ENCODE measurements at regions not wholly inside any gene's neighbourhood (a gene's known extent, or its start where the extent isn't known, plus 50 kb on each side); places are given as distances from the start of the nearest gene placed in this dataset.

- Histone ChIP-seq H3K9me3 (no peaks in the 10 kb centered on the region), H3K27me3 (no peaks in the 10 kb centered on the region), H3K27ac (no peak overlapping the region), H3K36me3 (no peaks in the 10 kb centered on the region), H3K4me1 (no peaks in the 10 kb centered on the region), H3K4me3 (no peak overlapping the region)
- 53 to 62% methylated on average over 4 of the region's 4 CpGs for WGBS, 2 donors
- no peak for TF ChIP-seq CTCF (IDR thresholded peaks at IDR 0.05)
- TF ChIP-seq EP300 (IDR thresholded peaks at IDR 0.05) = no peak
- no peak for TF ChIP-seq POLR2A (IDR thresholded peaks at IDR 0.05)
- DNase-seq (ENCODE audit: low spot score in 2 of 2) = no peak
Measured at GRCh38 chr6:71619836-71620235, 266.5 kb upstream of the RIMS1 start.

- DNase-seq (ENCODE audit: low spot score in 2 of 2) = no peak
- no peaks in the 10 kb centered on the region for H3K27me3 ChIP-seq
- H3K9me3 ChIP-seq = peaks cover 0 to 10% (median 0%) of the 10 kb centered on the region in 4 donors
- TF ChIP-seq CTCF (IDR thresholded peaks at IDR 0.05) (peak in 1 of 5 experiments; percentile 10), POLR2A (IDR thresholded peaks at IDR 0.05) (no peak), EP300 (IDR thresholded peaks at IDR 0.05) (no peak)
- no peaks in the 10 kb centered on the region for H3K36me3 ChIP-seq
- H3K4me3 ChIP-seq = no peak overlapping the region
- no peaks in the 10 kb centered on the region for H3K4me1 ChIP-seq
- no peak overlapping the region for H3K27ac ChIP-seq
- WGBS, 2 donors = 50 to 53% methylated on average over 3 of the region's 3 CpGs
Measured at GRCh38 chr6:71621918-71622519, 264.3 kb upstream of the RIMS1 start.

GRCh38 chr6:71642120-71642519 lies 244.2 kb upstream of the RIMS1 start:
- H3K9me3 ChIP-seq = peaks cover 0 to 7% (median 1%) of the 10 kb centered on the region in 4 donors
- TF ChIP-seq POLR2A (IDR thresholded peaks at IDR 0.05) = no peak
- TF ChIP-seq EP300 (IDR thresholded peaks at IDR 0.05) = no peak
- no peak for TF ChIP-seq CTCF (IDR thresholded peaks at IDR 0.05)
- 70 to 72% methylated on average over 2 of the region's 2 CpGs for WGBS, 2 donors
- no peaks in the 10 kb centered on the region for H3K27me3 ChIP-seq
- no peaks in the 10 kb centered on the region for H3K4me1 ChIP-seq
- H3K36me3 ChIP-seq = no peaks in the 10 kb centered on the region
- DNase-seq (ENCODE audit: low spot score in 2 of 2) = no peak
- no peak overlapping the region for H3K27ac ChIP-seq
- H3K4me3 ChIP-seq = no peak overlapping the region

GRCh38 chr6:71642793-71643192 lies 243.6 kb upstream of the RIMS1 start:
- no peak for TF ChIP-seq EP300 (IDR thresholded peaks at IDR 0.05)
- no peak for TF ChIP-seq POLR2A (IDR thresholded peaks at IDR 0.05)
- no peak for TF ChIP-seq CTCF (IDR thresholded peaks at IDR 0.05)
- no peak overlapping the region for H3K4me3 ChIP-seq
- DNase-seq (ENCODE audit: low spot score in 2 of 2) = no peak
- 95% methylated on average over 4 of the region's 4 CpGs for WGBS, 2 donors
- no peaks in the 10 kb centered on the region for H3K36me3 ChIP-seq
- no peaks in the 10 kb centered on the region for H3K4me1 ChIP-seq
- H3K27me3 ChIP-seq = no peaks in the 10 kb centered on the region
- peaks cover 0 to 13% (median 1%) of the 10 kb centered on the region in 4 donors for H3K9me3 ChIP-seq
- no peak overlapping the region for H3K27ac ChIP-seq

- no peaks in the 10 kb centered on the region for H3K36me3 ChIP-seq
- TF ChIP-seq EP300 (IDR thresholded peaks at IDR 0.05) = no peak
- TF ChIP-seq POLR2A (IDR thresholded peaks at IDR 0.05) = no peak
- no peak for TF ChIP-seq CTCF (IDR thresholded peaks at IDR 0.05)
- H3K4me1 ChIP-seq = no peaks in the 10 kb centered on the region
- no peak overlapping the region for H3K27ac ChIP-seq
- 81 to 97% methylated on average over 3 of the region's 3 CpGs for WGBS, 2 donors
- no peaks in the 10 kb centered on the region for H3K27me3 ChIP-seq
- H3K4me3 ChIP-seq = no peak overlapping the region
- H3K9me3 ChIP-seq = peaks cover 0 to 15% (median 1%) of the 10 kb centered on the region in 4 donors
- DNase-seq (ENCODE audit: low spot score in 2 of 2) = no peak
Measured at GRCh38 chr6:71645299-71645698, 241.1 kb upstream of the RIMS1 start.
